ENCODE measurements at regions not wholly inside any gene's neighbourhood (a gene's known extent, or its start where the extent isn't known, plus 50 kb on each side); places are given as distances from the start of the nearest gene placed in this dataset.
"Not testable (repeated sequence)": the region's sequence is repeated elsewhere in the genome, so short reads cannot be mapped to it uniquely, and the experiment has no call there.

DNA sequence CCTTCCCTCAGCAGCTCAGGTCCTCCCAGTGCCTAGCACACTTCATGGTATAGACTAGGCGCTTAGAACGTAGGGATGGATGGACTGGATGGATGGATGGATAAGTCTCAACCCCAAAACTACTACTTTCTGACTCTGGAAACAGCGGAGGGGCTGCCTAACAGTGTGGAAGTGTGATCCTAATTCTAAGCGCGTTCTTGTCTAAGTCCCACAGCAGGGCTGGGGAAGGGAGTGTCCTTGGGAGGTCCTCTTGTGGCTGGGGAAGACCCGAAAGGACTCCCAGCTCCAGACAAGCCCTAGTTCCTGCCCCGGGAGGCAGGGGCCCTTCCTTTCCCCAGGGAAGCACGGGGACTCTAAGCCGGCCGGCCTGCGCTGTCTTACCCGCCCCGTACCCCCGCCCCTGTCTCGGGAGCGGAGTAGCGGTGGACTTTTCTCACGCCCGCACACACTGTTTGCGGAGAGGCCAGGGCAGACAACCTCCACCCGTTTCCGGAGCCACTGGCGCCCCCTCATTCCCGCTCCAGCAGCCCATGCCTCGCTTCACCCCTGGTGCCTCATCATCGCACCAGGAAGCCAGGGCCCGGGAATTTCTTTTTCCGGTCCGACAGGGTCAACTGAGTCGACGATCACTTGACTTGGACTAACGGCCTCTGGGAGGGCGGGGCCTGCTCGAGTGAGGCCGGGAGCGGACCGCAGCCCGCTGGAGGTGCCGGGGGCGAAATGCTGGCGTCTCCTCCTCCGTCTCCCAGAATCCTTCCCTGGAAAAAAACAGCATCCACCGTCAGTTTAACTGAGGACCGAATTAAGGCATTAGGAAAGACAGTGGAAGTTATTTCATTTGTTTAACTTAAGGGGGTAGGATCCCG lies 133.3 kb downstream of the TBC1D2B start:
- peak overlapping the region; percentile 63 for H3K4me3 ChIP-seq (ENCODE audit: low read length)
- H3K9ac ChIP-seq (ENCODE audit: low read depth, low read length), result peak overlapping the region; percentile 72
- H3K9me3 ChIP-seq (replicated peaks; ENCODE audit: low read length), result no peaks in the 10 kb centered on the region
- peak overlapping the region; percentile 86 for H3K4me2 ChIP-seq (ENCODE audit: low read length)
- no peaks in the 10 kb centered on the region for H3K27me3 ChIP-seq (ENCODE audit: control insufficient read depth, insufficient read depth, low read length)
- peaks cover 10% of the 10 kb centered on the region for H3K4me1 ChIP-seq (ENCODE audit: control insufficient read depth, insufficient read depth, low read length)
- H3K36me3 ChIP-seq (ENCODE audit: insufficient read depth, low read length), result no peaks in the 10 kb centered on the region

DNA sequence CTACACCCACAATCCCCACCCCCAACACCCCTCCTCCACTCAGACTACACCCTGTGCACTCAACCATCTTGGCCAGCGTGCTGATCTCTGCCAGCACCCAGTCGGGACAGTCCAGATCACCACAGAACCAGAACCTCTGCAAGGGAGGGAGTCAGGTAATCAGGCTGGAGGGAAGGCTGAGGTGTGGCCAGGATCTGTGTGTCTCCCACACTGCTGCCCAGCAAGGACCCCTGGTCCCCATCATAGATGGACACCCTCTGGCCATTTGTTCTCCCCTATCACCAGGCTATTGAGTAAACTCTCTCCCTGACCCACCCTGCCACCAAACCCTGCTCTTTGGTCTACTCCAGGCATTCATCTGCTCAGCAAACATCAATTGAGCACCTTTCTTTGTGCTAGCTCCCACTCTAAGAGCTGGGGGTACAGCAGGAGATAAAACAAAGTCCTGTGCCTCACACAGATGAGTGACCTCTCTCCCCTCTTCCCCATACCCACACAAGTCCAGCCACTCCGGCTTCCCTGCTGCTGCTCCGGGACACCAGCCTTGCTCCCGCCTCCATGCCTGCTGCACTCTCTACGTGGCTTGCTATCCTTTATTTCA lies 134.8 kb downstream of the TBC1D2B start:
- no peak overlapping the region for H3K4me3 ChIP-seq (ENCODE audit: low read length)
- H3K9me3 ChIP-seq (replicated peaks; ENCODE audit: low read length), result no peaks in the 10 kb centered on the region
- no peaks in the 10 kb centered on the region for H3K36me3 ChIP-seq (ENCODE audit: insufficient read depth, low read length)
- no peak overlapping the region for H3K4me2 ChIP-seq (ENCODE audit: low read length)
- peaks cover 10% of the 10 kb centered on the region for H3K4me1 ChIP-seq (ENCODE audit: control insufficient read depth, insufficient read depth, low read length)
- no peaks in the 10 kb centered on the region for H3K27me3 ChIP-seq (ENCODE audit: control insufficient read depth, insufficient read depth, low read length)
- H3K9ac ChIP-seq (ENCODE audit: low read depth, low read length), result no peak overlapping the region

DNA sequence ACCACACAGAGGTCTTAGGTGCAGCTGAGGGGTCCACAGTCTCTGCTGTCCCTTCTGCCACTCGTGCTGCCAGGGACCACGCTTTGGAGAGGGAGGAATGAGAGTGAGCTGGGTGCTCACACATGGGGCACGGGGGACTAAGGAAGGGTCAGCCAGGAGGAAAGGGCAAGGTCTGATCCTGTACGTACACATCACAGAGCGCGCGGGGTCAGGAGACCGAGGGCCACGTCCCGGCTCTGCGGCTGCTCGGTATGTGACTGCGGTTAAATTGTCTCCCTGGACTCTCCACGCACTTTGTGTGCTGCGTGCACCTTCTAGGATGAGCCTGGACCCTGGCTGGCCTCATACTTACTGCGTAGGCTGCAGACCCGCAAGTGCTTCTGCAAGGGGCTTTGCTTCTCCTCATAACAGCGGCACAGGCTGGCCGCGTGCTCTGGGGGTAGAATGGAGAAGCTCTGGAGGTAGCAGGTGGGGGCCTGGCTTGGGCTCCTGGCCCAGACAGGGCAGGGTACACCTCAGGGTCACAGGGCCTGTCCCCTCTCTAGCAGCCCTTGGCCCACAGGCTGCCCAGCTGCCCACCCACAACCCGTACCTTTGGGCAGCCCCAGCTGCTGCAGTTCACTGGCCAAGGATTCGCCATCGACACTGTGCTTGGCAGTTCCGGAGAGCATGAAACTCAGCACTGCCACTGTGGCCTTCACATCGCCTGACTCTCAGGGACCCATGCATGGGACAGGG lies 136.3 kb downstream of the TBC1D2B start:
- not testable (repeated sequence) for H3K9me3 ChIP-seq (replicated peaks; ENCODE audit: low read length); H3K27me3 ChIP-seq (ENCODE audit: control insufficient read depth, insufficient read depth, low read length); H3K4me2 ChIP-seq (ENCODE audit: low read length); H3K9ac ChIP-seq (ENCODE audit: low read depth, low read length); H3K4me3 ChIP-seq (ENCODE audit: low read length); H3K36me3 ChIP-seq (ENCODE audit: insufficient read depth, low read length)
- peaks cover 10% of the 10 kb centered on the region for H3K4me1 ChIP-seq (ENCODE audit: control insufficient read depth, insufficient read depth, low read length)

DNA sequence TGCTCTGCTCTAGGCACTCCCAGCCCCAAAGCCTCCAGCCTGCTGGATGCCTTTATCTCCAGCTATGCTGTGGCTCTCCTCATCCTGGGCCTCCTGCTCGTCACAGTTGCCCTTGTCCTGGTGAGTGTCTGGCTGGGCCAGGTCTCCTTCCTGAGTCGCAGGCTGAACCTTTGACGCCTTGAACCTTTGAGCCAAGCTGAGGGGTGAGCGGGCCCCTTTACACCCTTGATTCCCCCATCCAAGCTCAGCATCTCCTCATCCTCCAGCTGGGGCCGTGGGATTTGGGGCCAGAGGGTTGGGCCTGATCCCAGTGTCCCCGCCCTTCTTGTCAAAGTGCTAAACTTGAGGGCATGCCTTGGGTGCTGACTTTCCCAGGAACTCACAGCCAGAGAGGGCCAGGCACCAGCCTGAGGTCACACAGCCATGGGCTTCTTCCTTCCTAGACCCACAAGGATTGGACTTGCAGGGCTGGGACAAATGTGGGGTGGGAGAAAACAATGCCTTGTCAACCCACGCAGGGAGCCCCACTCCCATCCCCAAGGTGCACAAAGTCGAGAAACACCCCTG lies 137.0 kb downstream of the TBC1D2B start:
- H3K9ac ChIP-seq (ENCODE audit: low read depth, low read length), result no peak overlapping the region
- no peak overlapping the region for H3K4me2 ChIP-seq (ENCODE audit: low read length)
- no peaks in the 10 kb centered on the region for H3K36me3 ChIP-seq (ENCODE audit: insufficient read depth, low read length)
- H3K27me3 ChIP-seq (ENCODE audit: control insufficient read depth, insufficient read depth, low read length), result peaks cover under 1% of the 10 kb centered on the region
- no peaks in the 10 kb centered on the region for H3K9me3 ChIP-seq (replicated peaks; ENCODE audit: low read length)
- H3K4me3 ChIP-seq (ENCODE audit: low read length), result no peak overlapping the region
- peaks cover 10% of the 10 kb centered on the region for H3K4me1 ChIP-seq (ENCODE audit: control insufficient read depth, insufficient read depth, low read length)

DNA sequence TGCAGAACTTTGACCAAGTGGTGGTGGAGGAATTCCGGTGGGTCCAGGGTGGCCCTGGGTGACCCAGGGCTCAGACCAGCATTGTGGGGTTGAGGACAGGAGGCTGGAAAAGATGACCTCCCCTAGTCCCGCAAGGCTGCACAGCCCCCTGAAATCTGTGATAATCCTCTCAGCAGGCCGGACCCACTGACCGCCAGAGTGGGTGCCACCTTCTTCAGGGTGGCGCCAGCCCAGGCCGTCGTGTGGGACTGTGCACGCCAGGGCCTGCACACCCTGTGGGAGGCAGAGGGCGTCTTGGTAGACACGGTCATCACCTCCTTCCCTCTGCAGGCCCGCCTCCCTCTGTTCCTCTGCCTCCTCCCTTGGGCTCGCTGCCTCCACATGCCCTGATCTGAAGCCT lies 137.7 kb downstream of the TBC1D2B start:
- Histone ChIP-seq H3K4me2 (ENCODE audit: low read length) (no peak overlapping the region), H3K4me1 (ENCODE audit: control insufficient read depth, insufficient read depth, low read length) (peaks cover 6% of the 10 kb centered on the region), H3K9ac (ENCODE audit: low read depth, low read length) (no peak overlapping the region), H3K4me3 (ENCODE audit: low read length) (no peak overlapping the region), H3K36me3 (ENCODE audit: insufficient read depth, low read length) (no peaks in the 10 kb centered on the region), H3K9me3 (replicated peaks; ENCODE audit: low read length) (no peaks in the 10 kb centered on the region), H3K27me3 (ENCODE audit: control insufficient read depth, insufficient read depth, low read length) (peaks cover 3% of the 10 kb centered on the region)

DNA sequence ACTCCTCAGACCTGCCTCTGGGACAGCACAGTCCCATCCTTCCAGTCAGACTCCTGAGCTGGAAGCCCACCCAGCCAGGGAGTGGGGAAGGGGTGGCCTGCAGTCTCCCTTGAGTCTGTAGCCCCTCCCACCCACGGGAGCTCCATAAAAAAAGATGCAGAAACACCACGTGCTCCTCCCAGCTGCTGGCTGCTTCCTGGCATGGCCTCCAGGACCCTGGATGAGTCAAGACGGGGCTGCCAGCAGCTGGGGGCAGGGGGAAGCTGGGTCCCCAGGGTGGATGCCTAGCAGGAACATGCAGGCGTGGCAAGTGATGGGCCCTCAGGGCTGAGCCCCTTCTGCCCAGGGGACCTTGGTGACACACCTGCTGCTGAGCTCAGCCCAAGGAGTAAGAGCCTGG lies 138.5 kb downstream of the TBC1D2B start:
- H3K36me3 ChIP-seq (ENCODE audit: insufficient read depth, low read length); H3K4me3 ChIP-seq (ENCODE audit: low read length); H3K27me3 ChIP-seq (ENCODE audit: control insufficient read depth, insufficient read depth, low read length); H3K9ac ChIP-seq (ENCODE audit: low read depth, low read length); H3K4me1 ChIP-seq (ENCODE audit: control insufficient read depth, insufficient read depth, low read length); H3K9me3 ChIP-seq (replicated peaks; ENCODE audit: low read length); H3K4me2 ChIP-seq (ENCODE audit: low read length): not testable (repeated sequence)

DNA sequence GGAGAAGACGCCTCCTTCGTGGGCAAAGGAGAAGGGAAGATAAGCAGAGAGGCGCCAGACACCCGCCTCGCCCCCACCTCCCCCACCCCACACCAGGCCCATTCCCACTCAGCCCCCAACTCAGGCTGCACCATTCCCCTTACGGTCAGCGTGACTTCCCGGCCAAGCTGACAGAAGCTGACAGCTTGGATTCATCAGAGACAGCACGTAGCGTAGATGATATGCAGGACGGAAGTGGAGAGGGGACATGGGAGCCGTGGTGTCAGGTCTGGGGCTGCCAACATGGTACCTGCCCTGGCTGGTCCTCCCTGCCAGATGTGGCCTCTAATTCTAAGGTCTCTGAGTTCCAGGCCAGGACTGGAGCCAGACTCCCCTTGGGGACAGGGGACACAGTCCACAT lies 139.0 kb downstream of the TBC1D2B start:
- H3K4me3 ChIP-seq (ENCODE audit: low read length); H3K9me3 ChIP-seq (replicated peaks; ENCODE audit: low read length); H3K4me1 ChIP-seq (ENCODE audit: control insufficient read depth, insufficient read depth, low read length); H3K27me3 ChIP-seq (ENCODE audit: control insufficient read depth, insufficient read depth, low read length); H3K36me3 ChIP-seq (ENCODE audit: insufficient read depth, low read length); H3K9ac ChIP-seq (ENCODE audit: low read depth, low read length); H3K4me2 ChIP-seq (ENCODE audit: low read length): not testable (repeated sequence)

DNA sequence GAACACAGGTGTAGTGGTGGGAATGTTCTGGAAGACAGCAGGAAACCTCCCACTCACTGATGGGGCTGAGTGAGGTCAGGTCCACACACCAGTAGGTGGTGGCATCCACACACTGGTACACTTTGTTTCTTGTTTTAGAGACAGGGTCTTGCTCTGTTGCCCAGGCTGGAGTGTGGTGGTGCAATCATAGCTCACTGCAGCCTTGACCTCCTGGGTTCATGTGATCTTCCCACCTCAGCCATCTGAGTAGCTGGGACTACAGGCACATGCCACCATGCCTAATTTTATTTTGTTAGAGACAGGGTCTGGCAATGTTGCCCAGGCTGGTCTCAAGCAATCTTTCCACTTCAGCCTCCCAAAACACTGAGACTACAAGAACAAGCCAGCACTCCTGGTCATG lies 140.9 kb downstream of the TBC1D2B start:
- H3K4me2 ChIP-seq (ENCODE audit: low read length); H3K36me3 ChIP-seq (ENCODE audit: insufficient read depth, low read length); H3K27me3 ChIP-seq (ENCODE audit: control insufficient read depth, insufficient read depth, low read length); H3K9ac ChIP-seq (ENCODE audit: low read depth, low read length); H3K9me3 ChIP-seq (replicated peaks; ENCODE audit: low read length); H3K4me3 ChIP-seq (ENCODE audit: low read length); H3K4me1 ChIP-seq (ENCODE audit: control insufficient read depth, insufficient read depth, low read length): not testable (repeated sequence)

DNA sequence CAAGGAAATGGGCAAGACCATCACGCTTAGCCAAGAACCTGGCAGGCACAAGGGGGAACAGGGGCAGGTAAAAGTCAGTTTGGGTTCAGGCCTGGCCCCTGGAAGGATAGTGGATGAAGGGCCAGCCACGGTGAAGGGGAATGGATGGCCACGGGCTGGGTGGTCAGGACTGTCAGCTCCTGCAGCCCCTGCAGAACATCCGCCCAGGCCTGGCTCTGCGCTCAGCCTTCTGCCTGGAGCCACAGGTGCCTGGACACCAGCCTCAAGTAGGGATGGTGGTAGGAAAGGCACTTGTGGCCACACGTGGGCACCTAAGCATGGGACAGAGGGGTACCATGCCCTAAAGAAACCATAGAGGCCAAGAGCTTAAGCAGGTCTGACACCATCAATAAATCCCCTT lies 143.0 kb downstream of the TBC1D2B start:
- not testable (repeated sequence) for H3K4me1 ChIP-seq (ENCODE audit: control insufficient read depth, insufficient read depth, low read length); H3K27me3 ChIP-seq (ENCODE audit: control insufficient read depth, insufficient read depth, low read length); H3K9me3 ChIP-seq (replicated peaks; ENCODE audit: low read length); H3K36me3 ChIP-seq (ENCODE audit: insufficient read depth, low read length); H3K4me3 ChIP-seq (ENCODE audit: low read length); H3K9ac ChIP-seq (ENCODE audit: low read depth, low read length); H3K4me2 ChIP-seq (ENCODE audit: low read length)

DNA sequence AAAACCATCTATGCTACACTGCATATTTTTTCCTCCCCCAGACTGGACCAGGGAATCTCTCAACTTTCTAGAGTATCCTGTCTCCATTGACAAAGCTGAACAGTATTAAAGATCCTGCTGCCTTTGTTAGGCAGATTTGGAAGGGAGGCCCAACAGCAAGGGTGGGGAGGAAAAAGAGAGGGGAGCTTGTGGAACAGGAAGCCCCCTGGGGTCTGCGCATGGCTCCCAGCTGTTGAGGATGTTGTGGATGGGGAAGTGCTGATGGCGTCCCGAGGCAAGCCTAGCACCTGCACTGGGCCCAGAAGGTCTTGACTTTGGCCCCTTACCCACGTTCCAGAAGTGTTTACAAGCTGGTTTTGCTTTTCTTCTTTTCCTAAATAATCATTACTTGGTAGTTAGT lies 146.6 kb downstream of the TBC1D2B start:
- not testable (repeated sequence) for H3K36me3 ChIP-seq (ENCODE audit: insufficient read depth, low read length); H3K9me3 ChIP-seq (replicated peaks; ENCODE audit: low read length); H3K4me1 ChIP-seq (ENCODE audit: control insufficient read depth, insufficient read depth, low read length); H3K9ac ChIP-seq (ENCODE audit: low read depth, low read length); H3K4me3 ChIP-seq (ENCODE audit: low read length); H3K4me2 ChIP-seq (ENCODE audit: low read length); H3K27me3 ChIP-seq (ENCODE audit: control insufficient read depth, insufficient read depth, low read length)

DNA sequence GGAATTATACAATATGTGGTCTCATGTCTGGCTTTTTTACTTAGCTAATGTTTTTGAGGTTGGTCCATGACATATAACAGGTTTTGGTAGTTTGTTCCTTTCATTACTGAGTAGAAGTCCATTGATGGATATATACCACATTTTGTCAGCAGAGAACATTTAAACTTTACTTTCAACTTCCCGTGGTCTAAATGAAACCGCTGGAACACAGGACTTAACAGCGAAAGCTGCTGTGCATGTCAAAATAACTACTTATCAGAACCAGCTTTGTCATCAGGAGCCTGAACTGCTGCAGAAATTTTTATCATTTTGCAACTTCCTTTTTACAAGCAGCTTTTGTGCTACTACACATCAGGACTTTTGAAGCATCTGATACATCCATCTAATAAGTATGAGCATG lies 147.0 kb downstream of the TBC1D2B start:
- not testable (repeated sequence) for H3K27me3 ChIP-seq (ENCODE audit: control insufficient read depth, insufficient read depth, low read length); H3K9ac ChIP-seq (ENCODE audit: low read depth, low read length); H3K36me3 ChIP-seq (ENCODE audit: insufficient read depth, low read length); H3K4me1 ChIP-seq (ENCODE audit: control insufficient read depth, insufficient read depth, low read length); H3K9me3 ChIP-seq (replicated peaks; ENCODE audit: low read length); H3K4me2 ChIP-seq (ENCODE audit: low read length); H3K4me3 ChIP-seq (ENCODE audit: low read length)

All from skeletal muscle satellite cell (primary cell).